ENCODE measurements at regions not wholly inside any gene's neighbourhood (a gene's known extent, or its start where the extent isn't known, plus 50 kb on each side); places are given as distances from the start of the nearest gene placed in this dataset.
"Not testable (repeated sequence)": the region's sequence is repeated elsewhere in the genome, so short reads cannot be mapped to it uniquely, and the experiment has no call there.

DNA sequence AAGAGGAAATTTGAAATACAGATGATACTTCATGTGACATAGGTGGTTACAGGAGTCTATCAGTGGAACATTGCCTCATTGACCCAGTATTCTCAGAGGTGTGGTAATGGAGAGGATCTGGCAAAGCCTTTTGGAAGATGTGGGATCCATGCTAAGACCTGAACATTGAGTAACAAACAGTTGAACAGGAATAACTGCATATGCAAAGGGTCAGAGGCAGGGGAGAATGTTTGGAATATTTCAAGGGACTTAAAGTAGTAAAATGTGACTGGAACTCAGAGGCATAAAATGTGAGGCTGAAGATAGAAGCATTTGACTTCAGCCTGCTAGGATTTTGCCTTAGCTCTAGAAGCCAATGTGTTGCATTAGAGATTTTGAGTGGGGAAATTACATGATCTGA lies 300.2 kb upstream of the ETAA1 start:
- DNase-seq, result no peak

- DNase-seq, result no peak
These were observed 294.0 kb upstream of the ETAA1 start for GRCh38 chr2:67103157-67103556.

- no peak for DNase-seq
These were observed 288.9 kb upstream of the ETAA1 start for GRCh38 chr2:67108231-67108630.

DNA sequence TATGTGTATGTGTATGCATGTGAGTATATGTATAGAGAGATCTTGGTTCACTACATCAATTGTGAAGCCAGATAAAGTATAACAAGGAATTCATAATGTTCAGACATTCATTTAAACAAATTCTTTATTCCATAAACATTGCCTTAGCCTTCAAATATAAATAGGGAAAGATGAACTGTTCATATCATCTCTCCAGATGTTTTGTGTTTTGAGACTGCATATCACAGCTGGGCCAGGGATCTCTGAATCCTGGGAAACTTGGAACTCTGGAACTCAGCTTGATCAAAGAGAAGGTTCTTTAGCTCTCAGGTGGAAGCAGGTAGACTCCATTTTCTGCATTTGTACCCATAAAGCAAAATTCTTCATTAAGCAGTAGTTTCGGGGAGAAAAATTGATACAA lies 272.6 kb upstream of the ETAA1 start:
- no peak for DNase-seq

- DNase-seq, result no peak
These were observed 266.4 kb upstream of the ETAA1 start for GRCh38 chr2:67130531-67131256.

DNA sequence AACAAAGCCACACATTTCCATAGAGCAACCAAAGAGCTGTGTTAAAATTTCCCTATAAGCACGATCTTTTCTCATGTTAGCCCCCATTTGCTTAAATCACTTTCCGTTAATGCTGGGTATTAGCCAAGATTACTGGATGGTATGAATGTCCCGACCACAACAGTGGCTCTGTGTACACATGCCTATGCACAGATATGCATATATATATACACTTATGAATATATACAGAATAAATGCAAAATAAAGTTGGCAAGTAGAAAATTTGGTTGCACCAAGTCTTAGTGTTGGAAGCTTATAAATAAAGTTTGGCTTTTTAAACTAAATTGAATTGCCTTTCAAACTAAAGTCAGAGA lies 265.9 kb upstream of the ETAA1 start:
- no peak for DNase-seq

DNA sequence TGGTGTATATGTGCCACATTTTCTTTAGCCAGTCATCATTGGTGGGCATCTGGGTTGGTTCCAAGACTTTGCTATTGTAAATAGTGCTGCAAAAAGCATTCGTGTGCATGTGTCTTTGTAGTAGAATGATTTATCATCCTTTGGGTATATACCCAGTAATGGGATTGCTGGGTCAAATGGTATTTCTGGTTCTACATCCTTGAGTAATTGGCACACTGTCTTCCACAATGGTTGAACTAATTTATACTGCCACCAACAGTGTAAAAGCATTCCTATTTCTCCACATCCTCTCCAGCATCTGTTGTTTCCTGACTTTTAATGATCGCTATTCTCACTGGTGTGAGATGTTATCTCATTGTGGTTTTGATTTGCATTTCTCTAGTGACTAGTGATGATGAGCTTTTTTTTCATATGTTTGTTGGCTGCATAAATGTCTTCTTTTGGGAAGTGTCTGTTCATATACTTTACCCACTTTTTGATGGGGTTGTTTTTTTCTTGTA lies 264.6 kb upstream of the ETAA1 start:
- not testable (repeated sequence) for DNase-seq

DNA sequence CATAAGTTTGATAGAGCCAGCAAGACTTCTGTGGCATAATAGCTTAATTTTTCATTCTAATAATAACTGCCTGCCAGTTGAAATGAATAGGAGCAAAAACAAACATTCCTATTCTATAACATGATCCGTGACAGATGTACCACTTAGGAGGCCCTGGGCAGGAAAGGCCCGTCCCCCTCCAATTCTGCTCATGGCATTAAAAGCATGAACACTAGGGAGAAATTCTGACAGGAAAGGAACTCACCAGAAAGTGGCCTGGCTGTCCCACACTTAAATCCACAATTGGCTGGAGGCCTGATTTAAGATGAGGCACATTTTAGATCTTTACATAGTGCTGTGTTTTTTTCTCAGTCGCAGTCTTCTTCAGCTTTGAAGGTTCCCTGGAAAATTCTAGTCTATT lies 261.9 kb upstream of the ETAA1 start:
- DNase-seq, result no peak

DNA sequence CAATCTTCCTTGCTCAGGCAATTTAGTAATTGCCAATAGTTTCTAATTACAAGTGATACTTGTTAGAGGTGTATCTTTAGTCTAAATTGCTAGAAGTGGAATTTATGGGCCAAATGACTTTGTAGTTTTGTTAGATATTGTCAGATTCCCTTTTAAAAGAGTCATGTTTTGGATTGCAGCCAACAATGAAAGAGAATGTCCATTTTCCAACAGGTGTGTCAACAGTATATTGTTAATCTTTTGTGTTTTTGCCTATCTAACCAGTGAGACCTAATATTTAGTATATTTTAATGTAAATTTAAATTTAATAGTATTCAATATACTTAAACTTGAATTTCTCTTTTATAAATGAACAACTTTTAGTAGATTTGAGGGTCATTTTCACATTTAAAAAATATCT lies 259.4 kb upstream of the ETAA1 start:
- no peak for DNase-seq

GRCh38 chr2:67142071-67142470 lies 255.1 kb upstream of the ETAA1 start:
- no peak for DNase-seq

DNA sequence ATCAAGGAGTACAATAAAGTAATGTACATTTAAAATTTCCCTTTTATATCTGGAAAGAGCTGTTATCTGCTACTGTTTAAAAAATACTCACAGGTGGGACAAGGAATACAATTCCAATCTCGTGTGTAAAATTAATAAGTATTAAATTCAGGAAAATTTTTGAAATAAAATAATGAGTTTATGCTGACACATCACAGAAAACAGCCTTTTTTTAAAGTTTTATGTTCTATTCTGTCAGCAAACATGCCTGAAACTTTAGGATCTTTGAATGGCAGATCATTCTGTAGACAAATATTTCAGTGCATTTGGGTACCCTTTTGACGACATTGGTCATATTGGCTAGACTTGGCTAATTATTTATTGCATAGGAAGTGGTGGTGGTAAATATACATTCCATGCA lies 254.4 kb upstream of the ETAA1 start:
- DNase-seq, result no peak

DNA sequence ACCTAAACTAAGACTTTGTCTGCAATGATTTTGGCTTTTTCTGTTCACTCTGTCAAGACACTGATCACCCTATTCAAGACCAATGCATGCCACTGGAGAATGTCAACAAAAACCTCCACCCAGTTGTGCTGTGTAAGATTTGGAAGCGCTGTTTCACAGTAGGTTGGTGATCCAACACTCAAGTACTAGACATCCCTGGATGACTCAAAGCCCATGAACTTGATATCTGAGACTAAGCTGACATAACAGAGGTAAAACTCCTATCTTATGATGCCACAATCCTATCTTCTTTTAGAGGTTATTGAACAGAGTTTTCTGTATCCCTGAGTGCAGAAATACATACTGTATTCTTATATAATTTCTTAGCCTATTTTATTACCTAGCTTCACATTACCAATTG lies 251.3 kb upstream of the ETAA1 start:
- no peak for DNase-seq

GRCh38 chr2:67156796-67157195 lies 240.3 kb upstream of the ETAA1 start:
- no peak for DNase-seq

DNA sequence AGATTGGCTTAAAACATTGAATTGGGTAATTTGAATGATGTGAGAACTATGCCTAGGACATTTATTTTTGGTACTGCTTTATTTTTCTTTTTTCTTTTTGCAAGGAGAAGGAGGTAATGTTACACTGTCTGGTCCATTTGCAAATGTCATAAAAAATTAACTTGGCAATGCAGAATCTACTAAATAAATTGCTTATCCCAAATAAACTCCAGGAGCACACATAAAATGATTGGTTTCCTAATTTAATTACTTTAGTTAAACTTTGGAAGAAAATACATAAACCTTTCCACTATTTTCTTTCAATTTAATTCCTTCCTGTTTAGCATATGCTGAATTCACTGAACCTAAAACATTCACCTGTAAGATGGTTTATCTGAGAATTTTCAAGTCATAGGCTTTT lies 238.4 kb upstream of the ETAA1 start:
- DNase-seq, result no peak

DNA sequence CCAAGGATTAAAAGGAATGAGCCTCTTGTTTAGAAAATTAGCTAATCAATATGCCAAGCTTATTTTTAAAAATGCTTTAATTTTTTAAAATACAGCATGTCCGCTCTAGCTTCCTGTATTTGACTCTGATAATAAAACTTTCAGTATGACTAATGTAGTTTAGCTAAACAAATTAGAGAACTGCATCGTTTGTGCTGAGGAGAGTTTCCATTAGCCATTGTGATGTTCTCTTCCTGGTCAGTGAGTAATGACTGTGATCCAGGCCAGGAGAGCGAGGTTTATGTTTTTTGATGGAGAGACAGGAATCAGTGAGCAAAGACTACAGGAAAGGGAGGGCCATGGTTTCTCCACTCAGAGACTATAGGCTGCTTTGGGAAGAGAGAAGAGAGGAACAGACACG lies 237.2 kb upstream of the ETAA1 start:
- no peak for DNase-seq

DNA sequence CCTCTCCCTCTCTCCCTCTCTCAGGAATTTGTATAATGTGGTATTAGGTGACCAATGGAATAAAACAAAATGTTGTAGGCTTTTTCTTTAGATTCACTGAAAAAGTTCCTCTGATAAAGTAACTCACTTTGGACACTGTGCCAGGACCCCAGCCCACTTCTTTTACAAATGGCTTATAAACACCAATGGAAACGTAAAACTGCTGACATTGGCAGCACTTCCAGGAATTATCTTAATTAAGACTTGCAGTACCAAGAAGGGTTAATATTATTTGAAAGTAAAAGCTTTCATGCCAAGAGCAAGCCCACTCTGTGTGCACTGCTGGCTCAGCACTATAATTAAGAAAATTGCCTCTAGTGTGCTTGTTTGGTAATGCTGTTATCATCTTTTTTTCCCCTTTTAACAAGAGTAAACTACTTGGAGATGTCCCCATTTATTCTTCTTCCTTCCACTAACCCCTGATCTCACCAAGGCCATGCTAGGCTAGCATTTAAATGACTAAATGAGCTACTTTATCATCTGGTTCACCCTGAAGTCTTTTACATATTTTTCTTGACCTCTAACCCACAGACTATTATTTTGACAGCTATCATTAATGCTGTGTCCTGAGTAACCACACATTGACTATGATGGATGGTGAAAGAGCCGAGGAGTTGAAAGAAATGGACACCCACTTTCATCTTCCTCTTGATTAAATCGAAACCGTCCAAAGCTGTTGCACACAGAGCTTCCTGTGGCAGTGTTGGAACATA lies 232.2 kb upstream of the ETAA1 start:
- no peak for DNase-seq

- DNase-seq, result no peak
These were observed 231.6 kb upstream of the ETAA1 start for GRCh38 chr2:67165523-67165990.

- not testable (repeated sequence) for DNase-seq
These were observed 230.6 kb upstream of the ETAA1 start for GRCh38 chr2:67166511-67166910.

GRCh38 chr2:67169417-67170140 lies 227.6 kb upstream of the ETAA1 start:
- DNase-seq, result no peak

DNA sequence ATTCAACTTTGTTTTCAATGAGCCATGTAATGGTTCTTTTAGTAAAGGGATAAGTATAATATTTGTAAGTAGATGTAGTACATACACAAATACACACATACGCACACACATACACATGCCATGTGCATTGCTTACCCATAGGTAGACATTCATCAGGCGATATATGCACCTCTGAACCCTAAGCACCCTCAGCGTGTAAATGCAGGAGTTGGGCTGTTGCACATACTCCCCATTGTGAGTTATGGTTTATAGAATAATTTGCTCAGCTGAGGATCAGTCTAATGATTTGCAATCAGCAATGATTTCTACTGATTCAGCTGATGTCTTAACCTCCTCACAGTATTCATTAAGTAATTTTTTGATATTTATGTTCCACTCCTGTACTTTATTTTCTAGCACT lies 217.6 kb upstream of the ETAA1 start:
- DNase-seq, result no peak

GRCh38 chr2:67180841-67181240 lies 216.3 kb upstream of the ETAA1 start:
- DNase-seq, result no peak

DNA sequence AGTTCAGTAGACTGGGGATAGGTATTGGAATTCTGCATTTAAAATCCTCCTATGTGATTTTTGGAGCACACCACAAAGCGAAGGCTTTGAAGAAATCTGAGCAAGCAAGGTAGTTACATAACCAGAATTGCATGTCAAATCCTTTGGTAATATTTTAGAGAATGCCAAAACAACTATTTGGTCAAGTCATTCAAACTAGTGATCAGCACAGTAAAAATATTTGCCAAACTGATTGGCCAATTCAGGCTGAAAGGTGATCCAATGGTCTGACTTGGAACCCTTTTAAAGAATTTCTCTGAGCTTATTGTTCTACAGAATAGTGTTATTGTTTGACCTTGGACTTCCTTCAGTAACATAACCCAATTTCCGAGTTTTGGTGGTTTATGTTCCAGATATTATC lies 214.2 kb upstream of the ETAA1 start:
- no peak for DNase-seq

DNA sequence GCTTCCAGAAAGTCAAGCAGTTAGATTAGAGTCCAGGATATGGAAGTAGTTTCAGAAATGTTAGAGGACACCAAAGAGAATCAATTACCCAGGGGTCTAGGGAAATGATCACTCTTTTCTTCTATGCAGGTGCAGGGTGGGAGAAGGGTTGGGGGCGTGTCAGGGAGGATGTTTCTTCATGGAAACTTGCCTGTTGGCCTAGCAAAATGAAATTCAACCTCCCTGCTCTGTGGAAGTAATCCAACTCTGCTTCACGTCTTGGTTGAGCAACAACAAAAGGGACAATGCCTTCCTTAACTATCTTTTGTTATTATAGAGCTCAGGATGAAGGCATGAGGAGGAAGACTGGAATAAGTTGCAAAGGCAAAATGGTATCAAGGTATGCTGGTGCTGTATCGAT lies 210.8 kb upstream of the ETAA1 start:
- no peak for DNase-seq

Data from muscle of arm (tissue), 1 donor.